Ascending aorta (tissue), 2 donors: ENCODE measurements at regions not wholly inside any gene's neighbourhood (a gene's known extent, or its start where the extent isn't known, plus 50 kb on each side); places are given as distances from the start of the nearest gene placed in this dataset.
"Not testable (repeated sequence)": the region's sequence is repeated elsewhere in the genome, so short reads cannot be mapped to it uniquely, and the experiment has no call there.

Experiments
- DNase-seq, 2 donors: peaks; one replicate each; pipeline ENCODE4 v3.0.0-alpha.2; 2019; ENCODE audit warnings: low spot score in 2 of 2
- H3K27ac ChIP-seq, 2 donors: fragments of 200-600 bp; sonication (generic); one replicate each; pipeline ENCODE4 v1.5.1; 2016 to 2017; ENCODE audit warnings: mild to moderate bottlenecking in 1 of 2
- H3K27me3 ChIP-seq: fragments of 200-600 bp; sonication (generic); one replicate; pipeline ENCODE4 v1.5.1; 2017
- H3K36me3 ChIP-seq, 2 donors: fragments of 200-600 bp; sonication (generic); one replicate each; pipeline ENCODE4 v1.5.1; 2016
- H3K4me1 ChIP-seq, 2 donors: fragments of 200-600 bp; sonication (generic); one replicate each; pipeline ENCODE4 v1.5.1; 2016 to 2017; ENCODE audit warnings: mild to moderate bottlenecking in 1 of 2
- H3K4me3 ChIP-seq, 2 donors: fragments of 200-600 bp; sonication (generic); one replicate each; pipeline ENCODE4 v1.5.1; 2016 to 2017; ENCODE audit warnings: mild to moderate bottlenecking in 1 of 2
- H3K9me3 ChIP-seq, 2 donors: fragments of 200-600 bp; sonication (generic); one replicate each; pipeline ENCODE4 v1.5.1; 2016
- intact Hi-C: fragments of 100-400 bp; cut with DNase I; formaldehyde crosslinking; loops from one replicate; pipeline ENCODE4 v1.15.1; 2023
- TF ChIP-seq, protein P1 (sequence below), 3 experiments: fragments of 200-600 bp in 2 of 3; fragments of 450-650 bp in 1 of 3; sonication (generic) in 2 of 3; IDR thresholded peaks; one replicate each; pipeline ENCODE4 v1.5.1; 2016 to 2019; ENCODE audit warnings: antibody characterized with exemption in 3 of 3, mild to moderate bottlenecking in 1 of 3, moderate library complexity in 1 of 3

DNA sequence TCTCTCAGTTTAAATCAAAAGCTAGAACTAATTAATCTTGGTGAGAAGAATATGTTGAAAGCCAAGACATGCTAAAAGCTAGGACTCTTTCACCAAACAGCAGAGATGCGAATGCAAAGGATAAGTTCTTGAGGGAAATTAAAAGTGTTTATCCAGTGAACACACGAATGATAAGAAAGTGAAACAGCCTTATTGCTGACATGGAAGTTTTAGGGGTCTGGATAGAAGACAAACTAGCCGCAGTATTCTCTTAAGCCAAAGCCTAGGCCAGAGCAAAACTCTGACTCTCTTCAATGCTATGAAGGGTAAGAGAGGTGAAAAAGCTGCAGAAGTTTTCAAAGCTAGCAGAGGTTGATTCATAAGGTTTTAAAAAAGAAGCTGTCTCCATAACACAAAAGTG is 103.0 kb downstream of the UFM1 start:
- intact Hi-C loops: no loop called here
- H3K36me3 ChIP-seq: no peaks in the 10 kb centered on the region
- DNase-seq: no peak
- H3K4me1 ChIP-seq: no peaks in the 10 kb centered on the region
- TF ChIP-seq, protein P1, sequence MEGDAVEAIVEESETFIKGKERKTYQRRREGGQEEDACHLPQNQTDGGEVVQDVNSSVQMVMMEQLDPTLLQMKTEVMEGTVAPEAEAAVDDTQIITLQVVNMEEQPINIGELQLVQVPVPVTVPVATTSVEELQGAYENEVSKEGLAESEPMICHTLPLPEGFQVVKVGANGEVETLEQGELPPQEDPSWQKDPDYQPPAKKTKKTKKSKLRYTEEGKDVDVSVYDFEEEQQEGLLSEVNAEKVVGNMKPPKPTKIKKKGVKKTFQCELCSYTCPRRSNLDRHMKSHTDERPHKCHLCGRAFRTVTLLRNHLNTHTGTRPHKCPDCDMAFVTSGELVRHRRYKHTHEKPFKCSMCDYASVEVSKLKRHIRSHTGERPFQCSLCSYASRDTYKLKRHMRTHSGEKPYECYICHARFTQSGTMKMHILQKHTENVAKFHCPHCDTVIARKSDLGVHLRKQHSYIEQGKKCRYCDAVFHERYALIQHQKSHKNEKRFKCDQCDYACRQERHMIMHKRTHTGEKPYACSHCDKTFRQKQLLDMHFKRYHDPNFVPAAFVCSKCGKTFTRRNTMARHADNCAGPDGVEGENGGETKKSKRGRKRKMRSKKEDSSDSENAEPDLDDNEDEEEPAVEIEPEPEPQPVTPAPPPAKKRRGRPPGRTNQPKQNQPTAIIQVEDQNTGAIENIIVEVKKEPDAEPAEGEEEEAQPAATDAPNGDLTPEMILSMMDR (IDR thresholded peaks at IDR 0.05): no peak
- no peaks in the 10 kb centered on the region for H3K9me3 ChIP-seq
- no peak overlapping the region for H3K27ac ChIP-seq
- no peak overlapping the region for H3K4me3 ChIP-seq
- H3K27me3 ChIP-seq: no peaks in the 10 kb centered on the region

DNA sequence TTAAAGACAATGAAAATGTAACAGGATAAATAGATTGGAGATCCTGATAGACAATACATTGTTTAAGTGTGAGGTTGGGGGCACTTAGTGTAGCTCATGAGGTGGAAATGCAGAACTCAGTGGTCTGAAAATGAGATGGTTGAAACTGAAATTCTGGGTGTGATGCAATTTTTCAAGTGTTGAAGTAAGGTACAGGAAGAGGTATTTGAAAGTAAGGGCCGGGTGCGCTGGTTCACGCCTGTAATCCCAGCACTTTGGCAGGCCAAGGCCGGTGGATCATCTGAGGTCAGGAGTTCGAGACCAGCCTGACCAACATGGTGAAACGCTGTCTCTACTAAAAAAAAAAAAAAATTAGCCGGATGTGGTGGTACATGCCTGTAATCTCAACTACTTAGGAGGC is 113.0 kb downstream of the UFM1 start:
- Histone ChIP-seq H3K4me3 (no peak overlapping the region), H3K27ac (no peak overlapping the region), H3K4me1 (no peaks in the 10 kb centered on the region), H3K27me3 (no peaks in the 10 kb centered on the region), H3K9me3 (no peaks in the 10 kb centered on the region), H3K36me3 (no peaks in the 10 kb centered on the region)
- no peak for DNase-seq
- TF ChIP-seq, protein P1 (IDR thresholded peaks at IDR 0.05): no peak
- intact Hi-C loops: no loop called here

DNA sequence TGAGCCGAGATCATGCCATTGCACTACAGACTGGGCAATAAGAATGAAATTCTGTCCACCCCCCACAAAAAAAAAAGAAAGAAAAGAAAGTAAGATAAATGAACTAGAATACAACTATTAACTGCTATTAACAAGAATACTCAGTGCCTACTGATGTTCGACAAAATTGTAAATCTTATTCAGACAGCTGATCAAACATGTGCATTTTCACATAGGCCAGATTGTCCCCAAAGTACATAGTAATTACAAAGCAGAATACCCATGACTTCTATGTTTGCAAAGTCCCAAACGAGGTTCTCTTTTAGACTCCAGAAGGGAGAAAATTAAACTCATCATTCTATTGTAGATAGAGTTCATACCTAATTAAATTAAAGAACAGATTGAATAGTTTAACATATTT is 113.4 kb downstream of the UFM1 start:
- TF ChIP-seq, protein P1 (IDR thresholded peaks at IDR 0.05): no peak
- H3K27me3 ChIP-seq: no peaks in the 10 kb centered on the region
- intact Hi-C loops: no loop called here
- no peak overlapping the region for H3K4me3 ChIP-seq
- no peak overlapping the region for H3K27ac ChIP-seq
- no peaks in the 10 kb centered on the region for H3K4me1 ChIP-seq
- H3K36me3 ChIP-seq: no peaks in the 10 kb centered on the region
- DNase-seq: no peak
- no peaks in the 10 kb centered on the region for H3K9me3 ChIP-seq

DNA sequence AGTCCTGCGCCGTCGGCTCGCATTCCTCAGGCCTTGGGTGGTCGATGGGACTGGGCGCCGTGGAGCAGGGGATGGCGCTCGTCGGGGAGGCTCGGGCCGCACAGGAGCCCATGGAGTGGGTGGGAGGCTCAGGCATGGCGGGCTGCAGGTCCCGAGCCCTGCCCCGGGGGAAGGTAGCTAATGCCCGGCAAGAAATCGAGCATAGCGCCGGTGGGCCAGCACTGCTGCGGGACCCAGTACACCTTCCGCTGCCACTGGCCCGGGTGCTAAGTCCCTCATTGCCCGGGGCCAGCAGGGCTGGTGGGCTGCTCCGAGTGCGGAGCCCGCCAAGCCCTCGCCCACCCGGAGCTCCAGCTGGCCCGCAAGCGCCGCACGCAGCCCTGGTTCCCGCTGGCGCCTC is 122.8 kb downstream of the UFM1 start:
- H3K4me1 ChIP-seq, H3K27ac ChIP-seq, intact Hi-C loops, H3K36me3 ChIP-seq, H3K4me3 ChIP-seq, DNase-seq, H3K9me3 ChIP-seq, H3K27me3 ChIP-seq: not testable (repeated sequence)

DNA sequence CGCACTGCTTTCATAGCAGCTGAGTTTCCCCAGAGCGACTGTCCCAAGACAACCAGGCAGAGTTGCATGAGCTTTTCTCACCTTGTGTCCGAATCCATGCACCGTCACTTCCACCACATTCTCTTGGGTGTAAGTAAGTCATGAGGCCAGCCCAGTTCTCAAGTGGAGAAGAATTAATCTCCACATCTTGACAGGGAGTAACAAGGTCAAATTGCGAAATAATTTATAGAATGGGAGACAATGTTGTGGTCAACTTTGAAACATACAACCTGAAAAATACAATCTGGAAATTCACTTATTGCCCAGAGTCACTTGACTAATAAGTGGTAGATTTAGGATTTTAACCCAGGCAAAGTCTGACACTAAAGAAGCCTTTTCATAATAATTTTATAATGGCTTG is 123.7 kb downstream of the UFM1 start:
- TF ChIP-seq, protein P1 (IDR thresholded peaks at IDR 0.05): no peak
- H3K36me3 ChIP-seq: no peaks in the 10 kb centered on the region
- H3K4me1 ChIP-seq: no peaks in the 10 kb centered on the region
- no peak overlapping the region for H3K4me3 ChIP-seq
- H3K27ac ChIP-seq: no peak overlapping the region
- intact Hi-C loops: no loop called here
- DNase-seq: no peak
- no peaks in the 10 kb centered on the region for H3K9me3 ChIP-seq
- H3K27me3 ChIP-seq: no peaks in the 10 kb centered on the region

DNA sequence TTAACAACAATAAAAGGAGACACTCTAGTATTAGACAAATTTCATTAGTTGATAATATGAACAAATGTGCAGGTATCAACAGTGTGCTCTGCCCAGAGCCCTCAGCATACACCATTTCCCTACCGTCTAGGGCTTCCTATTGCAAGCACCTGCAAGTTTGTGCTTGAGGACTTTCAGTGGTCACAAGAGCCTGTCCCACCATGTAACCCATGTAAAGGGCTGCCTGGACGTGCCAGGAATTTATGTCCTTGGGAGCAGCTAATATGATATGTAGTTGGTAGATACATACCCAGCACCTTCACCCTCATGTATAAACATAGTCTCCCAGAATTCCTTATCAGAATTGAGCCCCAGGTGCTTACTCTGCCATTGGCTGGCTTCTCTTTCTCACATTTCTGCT is 128.0 kb downstream of the UFM1 start:
- no peaks in the 10 kb centered on the region for H3K4me1 ChIP-seq

More for the DNA sequence above, 128.0 kb downstream of the UFM1 start:
- TF ChIP-seq, protein P1 (IDR thresholded peaks at IDR 0.05): no peak
- no peaks in the 10 kb centered on the region for H3K9me3 ChIP-seq
- intact Hi-C loops: no loop called here
- no peaks in the 10 kb centered on the region for H3K36me3 ChIP-seq
- no peak overlapping the region for H3K27ac ChIP-seq
- H3K4me3 ChIP-seq: no peak overlapping the region
- no peak for DNase-seq
- H3K27me3 ChIP-seq: no peaks in the 10 kb centered on the region
